LNCAP (cell line): ENCODE measurements at regions not wholly inside any gene's neighbourhood (a gene's known extent, or its start where the extent isn't known, plus 50 kb on each side); places are given as distances from the start of the nearest gene placed in this dataset.

Source experiments
- CTCF ChIP-seq: fragments of 450-650 bp; IDR thresholded peaks from 2 replicates; pipeline ENCODE4 v1.5.1; 2017; ENCODE audit warnings: mild to moderate bottlenecking

- TF ChIP-seq CTCF, result no peak
Measured at GRCh38 chr4:92199135-92199534, 104.6 kb upstream of the GRID2 start.

- TF ChIP-seq CTCF, result no peak
Measured at GRCh38 chr4:92210906-92211305, 92.9 kb upstream of the GRID2 start.

GRCh38 chr4:92215476-92215875 lies 88.3 kb upstream of the GRID2 start:
- no peak for TF ChIP-seq CTCF

GRCh38 chr4:92231511-92231910 lies 72.3 kb upstream of the GRID2 start:
- TF ChIP-seq CTCF, result no peak

GRCh38 chr4:92232566-92232965 lies 71.2 kb upstream of the GRID2 start:
- no peak for TF ChIP-seq CTCF

GRCh38 chr4:92234393-92235176 lies 69.2 kb upstream of the GRID2 start:
- no peak for TF ChIP-seq CTCF

- TF ChIP-seq CTCF, result no peak
Measured at GRCh38 chr4:92235731-92236130, 68.0 kb upstream of the GRID2 start.

- TF ChIP-seq CTCF, result no peak
Measured at GRCh38 chr4:92236877-92237276, 66.9 kb upstream of the GRID2 start.
